GM12873 (cell line): ENCODE measurements at regions not wholly inside any gene's neighbourhood (a gene's known extent, or its start where the extent isn't known, plus 50 kb on each side); places are given as distances from the start of the nearest gene placed in this dataset.

Experiments used
- TF ChIP-seq, protein P1 (sequence below): IDR thresholded peaks from 2 replicates; pipeline ENCODE4 v1.5.1; 2012; ENCODE audit warnings: low read depth, mild to moderate bottlenecking, moderate library complexity, low read length, control low read depth; ENCODE audit not compliant: insufficient read depth; ENCODE audit errors: missing control alignments

DNA sequence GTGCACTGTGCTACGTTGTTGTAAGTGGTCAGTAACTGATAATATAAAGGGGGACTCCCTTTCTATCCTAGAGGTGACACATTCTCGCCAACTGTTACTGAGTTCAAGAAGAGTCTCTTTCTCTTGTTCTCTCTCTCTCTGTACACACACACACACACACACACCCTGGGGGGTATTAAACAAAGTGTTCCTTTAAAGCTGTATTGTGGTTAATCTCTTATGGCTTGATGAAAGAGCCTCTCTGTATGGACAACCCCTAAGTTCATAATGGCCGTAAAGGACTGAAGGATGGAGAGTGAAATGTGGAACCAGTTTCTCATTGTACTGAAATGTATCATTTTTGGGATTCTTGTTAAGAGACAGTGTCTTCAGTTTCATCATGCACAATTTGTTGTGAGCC is 145.2 kb upstream of the BMPER start:
- TF ChIP-seq, protein P1, sequence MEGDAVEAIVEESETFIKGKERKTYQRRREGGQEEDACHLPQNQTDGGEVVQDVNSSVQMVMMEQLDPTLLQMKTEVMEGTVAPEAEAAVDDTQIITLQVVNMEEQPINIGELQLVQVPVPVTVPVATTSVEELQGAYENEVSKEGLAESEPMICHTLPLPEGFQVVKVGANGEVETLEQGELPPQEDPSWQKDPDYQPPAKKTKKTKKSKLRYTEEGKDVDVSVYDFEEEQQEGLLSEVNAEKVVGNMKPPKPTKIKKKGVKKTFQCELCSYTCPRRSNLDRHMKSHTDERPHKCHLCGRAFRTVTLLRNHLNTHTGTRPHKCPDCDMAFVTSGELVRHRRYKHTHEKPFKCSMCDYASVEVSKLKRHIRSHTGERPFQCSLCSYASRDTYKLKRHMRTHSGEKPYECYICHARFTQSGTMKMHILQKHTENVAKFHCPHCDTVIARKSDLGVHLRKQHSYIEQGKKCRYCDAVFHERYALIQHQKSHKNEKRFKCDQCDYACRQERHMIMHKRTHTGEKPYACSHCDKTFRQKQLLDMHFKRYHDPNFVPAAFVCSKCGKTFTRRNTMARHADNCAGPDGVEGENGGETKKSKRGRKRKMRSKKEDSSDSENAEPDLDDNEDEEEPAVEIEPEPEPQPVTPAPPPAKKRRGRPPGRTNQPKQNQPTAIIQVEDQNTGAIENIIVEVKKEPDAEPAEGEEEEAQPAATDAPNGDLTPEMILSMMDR = no peak

- TF ChIP-seq, protein P1 = no peak
These were observed 144.5 kb upstream of the BMPER start for GRCh38 chr7:33760834-33761233.

DNA sequence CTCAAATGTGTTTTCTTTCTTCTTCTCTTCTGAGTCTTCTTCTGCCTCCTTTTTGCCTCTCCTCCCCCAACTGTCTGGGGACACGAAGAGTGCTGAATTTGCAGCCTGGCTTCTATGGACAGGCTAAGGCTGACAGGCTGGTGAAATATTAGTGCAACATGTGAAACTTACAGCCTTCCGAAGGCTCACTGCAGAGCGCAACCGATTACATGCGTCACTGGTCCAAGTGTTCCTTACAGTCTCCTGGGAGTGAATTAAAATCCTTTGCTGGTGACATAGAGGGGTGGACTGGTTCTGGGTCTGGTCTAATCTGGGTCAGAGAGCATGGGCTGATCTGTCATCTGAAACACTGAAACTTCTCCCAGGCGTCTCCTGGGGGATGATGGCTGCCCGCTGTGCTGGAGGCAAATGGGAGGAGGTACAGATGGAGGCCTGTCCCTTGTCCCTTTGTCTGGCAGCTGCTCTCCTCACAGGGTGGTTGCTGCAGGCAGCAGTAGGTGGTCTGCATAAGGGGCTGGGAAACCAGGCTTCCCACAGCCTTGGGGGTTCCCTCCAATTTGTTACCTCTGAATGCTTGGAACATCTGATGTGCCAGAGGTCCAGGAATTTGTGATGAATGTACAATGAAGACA is 143.8 kb upstream of the BMPER start:
- TF ChIP-seq, protein P1 = no peak

DNA sequence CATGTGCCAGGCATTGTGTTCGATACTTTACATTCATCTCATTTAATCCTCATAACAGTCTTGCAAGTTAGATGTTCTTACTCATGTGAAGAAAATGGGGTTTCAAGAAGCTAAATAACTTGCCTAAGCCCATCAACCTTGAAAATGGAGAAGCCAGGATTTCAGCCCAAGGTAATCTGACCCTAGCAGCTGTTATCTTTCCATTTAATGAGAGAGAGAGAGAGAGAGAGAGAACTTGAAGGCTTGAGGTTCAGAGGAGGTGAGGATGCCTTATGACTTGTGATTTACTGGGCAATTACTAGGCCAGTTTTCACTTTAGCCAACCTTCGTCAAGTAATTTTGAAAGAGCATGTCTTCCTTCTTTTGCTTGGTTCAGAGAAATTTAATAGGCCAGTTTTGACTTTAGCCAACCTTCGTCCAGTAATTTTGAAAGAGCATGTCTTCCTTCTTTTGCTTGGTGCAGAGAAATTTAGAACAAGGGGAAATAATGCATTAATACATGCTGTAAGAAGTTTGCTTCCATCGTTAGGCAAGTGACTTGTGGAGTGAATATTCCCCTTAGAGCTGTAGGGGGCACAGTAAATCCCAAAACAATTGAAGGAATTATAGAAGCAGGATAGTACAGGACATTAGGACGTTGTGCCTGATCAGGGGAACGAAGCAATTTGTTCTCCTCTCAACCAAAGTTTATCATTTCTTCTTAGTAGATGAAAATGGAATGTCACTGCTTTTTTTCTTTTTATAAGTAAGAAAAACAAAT is 143.0 kb upstream of the BMPER start:
- TF ChIP-seq, protein P1 = no peak

DNA sequence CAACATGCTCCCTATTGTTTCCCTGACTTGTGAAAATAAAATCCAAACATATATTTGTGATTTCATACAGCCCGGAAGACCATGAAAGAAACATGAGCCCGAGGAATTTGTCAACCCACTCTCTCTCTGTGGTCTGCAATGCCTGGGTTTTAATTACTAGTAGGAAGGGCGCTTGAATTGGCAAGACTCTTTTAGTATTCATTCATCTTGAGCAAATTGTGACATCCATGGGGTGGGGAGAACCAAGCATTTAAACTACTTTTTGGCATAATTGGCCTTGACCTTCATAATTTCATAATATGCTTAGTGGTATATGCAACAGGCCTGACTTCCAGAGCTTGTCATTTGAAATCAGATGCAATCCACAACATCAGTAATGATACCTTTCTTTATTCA is 142.4 kb upstream of the BMPER start:
- TF ChIP-seq, protein P1 = no peak

- TF ChIP-seq, protein P1 = no peak
These were observed 140.4 kb upstream of the BMPER start for GRCh38 chr7:33764752-33765451.

DNA sequence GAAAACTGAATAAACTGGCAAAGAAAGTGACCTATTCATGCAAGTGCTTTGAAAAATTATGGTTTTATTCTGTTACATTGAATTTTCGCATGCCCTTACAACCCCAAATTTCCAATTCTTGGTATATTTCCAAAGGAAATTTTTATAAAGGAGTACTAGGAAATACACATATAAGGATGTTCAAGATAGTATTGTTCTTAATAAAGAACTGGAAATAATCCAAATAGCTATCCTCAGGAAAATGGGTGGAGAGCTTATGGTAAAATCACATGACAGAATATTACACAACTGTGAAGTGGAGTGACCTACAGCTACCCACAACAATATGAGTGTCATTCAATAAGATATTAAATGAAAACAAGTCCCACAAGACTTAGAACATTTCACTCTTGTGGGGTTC is 138.9 kb upstream of the BMPER start:
- TF ChIP-seq, protein P1 = no peak
